Nephron (organoid): ENCODE measurements at regions not wholly inside any gene's neighbourhood (a gene's known extent, or its start where the extent isn't known, plus 50 kb on each side); places are given as distances from the start of the nearest gene placed in this dataset.

ENCODE experiments used
- H3K27ac Mint-ChIP-seq, 3 experiments: 2 replicates each; pipeline ENCODE4 v1.8.0; 2020; ENCODE audit warnings: mixed read lengths in 3 of 3, mild to moderate bottlenecking in 2 of 3, moderate library complexity in 1 of 3
- H3K27me3 Mint-ChIP-seq: 2 replicates; pipeline ENCODE4 v1.8.0; 2021; ENCODE audit warnings: low read depth, mild to moderate bottlenecking, moderate library complexity, mixed read lengths
- H3K36me3 Mint-ChIP-seq: 2 replicates; pipeline ENCODE4 v1.8.0; 2020; ENCODE audit warnings: low read depth, mixed read lengths
- H3K4me1 Mint-ChIP-seq: 2 replicates; pipeline ENCODE4 v1.8.0; 2020; ENCODE audit warnings: mixed read lengths
- H3K4me3 Mint-ChIP-seq, 3 experiments: 2 replicates each; pipeline ENCODE4 v1.8.0; 2020; ENCODE audit warnings: mild to moderate bottlenecking in 3 of 3, mixed read lengths in 3 of 3, moderate library complexity in 2 of 3
- H3K9me3 Mint-ChIP-seq: 2 replicates; pipeline ENCODE4 v1.8.0; 2020; ENCODE audit warnings: mixed read lengths
- CTCF ChIP-seq, 3 experiments: fragments of 200-600 bp; sonication (generic); IDR thresholded peaks; one replicate each; pipeline ENCODE4 v1.5.0; 2021; ENCODE audit warnings: antibody characterized with exemption in 3 of 3; ENCODE audit not compliant: unreplicated experiment in 3 of 3

DNA sequence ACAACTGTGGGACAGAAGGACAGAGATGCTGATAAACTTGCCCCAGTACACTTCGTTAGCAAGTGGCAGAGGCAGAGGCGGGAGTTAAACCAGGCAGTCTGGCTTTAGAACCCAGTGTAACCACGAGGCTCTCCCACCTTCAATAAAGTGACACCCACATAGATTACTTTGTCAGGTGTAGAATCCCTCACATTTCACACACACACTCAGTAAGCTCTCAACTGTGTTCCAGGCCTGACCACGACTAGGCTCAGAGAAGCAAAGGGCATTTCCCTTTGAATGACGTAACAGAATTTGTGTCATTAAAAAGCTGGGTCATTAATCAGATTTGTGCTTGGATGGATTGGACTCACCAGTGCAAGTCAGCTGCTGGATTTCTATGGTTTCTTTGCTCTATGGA is 118.3 kb upstream of the RCN1 start:
- H3K27ac Mint-ChIP-seq: no peak overlapping the region
- peaks cover 10% of the 10 kb centered on the region for H3K9me3 Mint-ChIP-seq
- H3K4me1 Mint-ChIP-seq: peaks cover 8% of the 10 kb centered on the region
- H3K27me3 Mint-ChIP-seq: peaks cover 32% of the 10 kb centered on the region
- no peak for TF ChIP-seq CTCF (IDR thresholded peaks at IDR 0.05; ENCODE audit: unreplicated experiment in 3 of 3)
- H3K36me3 Mint-ChIP-seq: no peaks in the 10 kb centered on the region
- H3K4me3 Mint-ChIP-seq: no peak overlapping the region

DNA sequence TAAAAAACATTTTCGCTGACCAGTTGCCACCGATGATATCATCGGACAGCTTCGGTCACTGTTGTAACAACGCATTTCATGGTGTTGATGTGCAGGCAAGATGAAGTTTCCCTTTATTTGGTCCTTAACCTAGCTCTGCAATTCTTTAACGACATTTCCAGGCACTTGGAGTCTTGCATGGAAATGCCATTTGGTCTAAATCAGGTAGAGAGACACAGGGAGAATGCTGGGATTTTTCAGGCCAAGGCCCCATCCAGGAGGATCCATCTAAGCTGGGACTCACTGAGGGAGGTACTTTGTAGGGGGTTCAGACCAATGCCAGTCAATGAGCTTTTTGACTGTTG is 121.5 kb upstream of the RCN1 start:
- H3K4me3 Mint-ChIP-seq: no peak overlapping the region
- peaks cover 8% of the 10 kb centered on the region for H3K4me1 Mint-ChIP-seq

GRCh38 chr11:31968461-31969358 is 122.2 kb upstream of the RCN1 start:
- H3K27me3 Mint-ChIP-seq: peaks cover 19% of the 10 kb centered on the region
- H3K9me3 Mint-ChIP-seq: peaks cover 8% of the 10 kb centered on the region
- H3K27ac Mint-ChIP-seq: no peak overlapping the region
- no peaks in the 10 kb centered on the region for H3K36me3 Mint-ChIP-seq
- H3K4me1 Mint-ChIP-seq: peaks cover 8% of the 10 kb centered on the region
- H3K4me3 Mint-ChIP-seq: no peak overlapping the region
- TF ChIP-seq CTCF (IDR thresholded peaks at IDR 0.05; ENCODE audit: unreplicated experiment in 3 of 3): no peak

More for the DNA sequence above, 121.5 kb upstream of the RCN1 start:
- TF ChIP-seq CTCF (IDR thresholded peaks at IDR 0.05; ENCODE audit: unreplicated experiment in 3 of 3): no peak
- Mint-ChIP-seq H3K9me3 (peaks cover 10% of the 10 kb centered on the region), H3K36me3 (no peaks in the 10 kb centered on the region), H3K27me3 (peaks cover 21% of the 10 kb centered on the region), H3K27ac (no peak overlapping the region)

DNA sequence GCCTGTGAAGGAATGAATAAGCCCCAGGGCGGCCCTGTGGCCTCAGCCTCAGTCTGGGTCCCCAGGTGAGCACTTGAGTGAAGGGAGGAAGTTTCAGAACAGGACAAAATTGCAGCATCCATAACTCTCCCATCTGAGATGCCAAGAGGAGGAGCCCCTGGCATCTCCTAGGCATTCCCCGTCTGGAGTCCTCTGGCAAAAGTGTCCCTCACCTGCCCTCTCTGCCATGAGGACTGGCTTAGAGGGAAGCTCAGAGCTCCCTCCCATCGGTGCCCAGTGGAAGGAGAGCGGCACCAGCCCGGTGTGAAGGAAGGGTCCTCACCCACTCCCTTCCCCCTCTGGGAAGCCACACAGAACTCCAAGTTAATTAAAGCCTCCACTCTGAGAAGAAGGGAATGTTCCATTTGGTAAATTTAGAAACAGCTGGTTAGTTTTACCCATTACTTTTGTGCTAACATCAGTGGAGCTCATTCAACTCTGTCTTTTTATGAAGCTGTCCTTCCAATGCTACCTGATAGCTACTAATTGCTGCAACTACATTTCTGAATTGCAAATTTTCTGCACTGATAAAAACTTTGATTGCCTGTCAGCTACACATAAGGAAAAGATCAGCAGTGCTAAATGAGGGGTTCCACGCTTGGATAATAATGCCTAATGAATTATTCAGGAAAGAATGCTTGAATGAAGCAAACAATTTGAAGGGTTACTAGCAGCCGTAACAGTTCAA is 123.3 kb upstream of the RCN1 start:
- H3K27me3 Mint-ChIP-seq: peaks cover 14% of the 10 kb centered on the region
- no peaks in the 10 kb centered on the region for H3K36me3 Mint-ChIP-seq
- H3K27ac Mint-ChIP-seq: no peak overlapping the region
- H3K4me1 Mint-ChIP-seq: peaks cover 8% of the 10 kb centered on the region
- TF ChIP-seq CTCF (IDR thresholded peaks at IDR 0.05; ENCODE audit: unreplicated experiment in 3 of 3): no peak
- no peak overlapping the region for H3K4me3 Mint-ChIP-seq
- peaks cover 8% of the 10 kb centered on the region for H3K9me3 Mint-ChIP-seq

DNA sequence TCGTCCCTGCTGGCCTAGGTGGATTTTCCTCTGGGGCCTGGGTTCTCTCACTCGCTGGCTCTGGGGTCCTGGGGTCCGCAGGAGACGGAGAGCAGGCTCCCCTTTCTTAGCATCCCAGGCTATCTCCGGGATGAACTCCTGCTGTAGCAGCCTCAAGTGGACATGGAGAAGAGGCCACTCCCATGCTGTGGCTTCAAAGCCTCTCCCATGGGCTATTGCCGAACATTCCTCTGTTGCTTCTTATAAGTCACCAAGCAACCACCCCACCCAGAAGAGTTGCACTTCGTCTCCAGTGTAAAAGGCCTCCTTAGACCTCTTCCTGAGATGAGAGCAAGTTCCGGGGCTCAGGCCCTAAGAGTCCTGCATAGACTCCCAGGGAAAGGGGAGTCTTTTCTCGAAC is 124.0 kb upstream of the RCN1 start:
- Mint-ChIP-seq H3K27ac (no peak overlapping the region), H3K4me1 (peaks cover 8% of the 10 kb centered on the region), H3K36me3 (no peaks in the 10 kb centered on the region), H3K4me3 (no peak overlapping the region), H3K27me3 (peaks cover 8% of the 10 kb centered on the region), H3K9me3 (peaks cover 5% of the 10 kb centered on the region)
- no peak for TF ChIP-seq CTCF (IDR thresholded peaks at IDR 0.05; ENCODE audit: unreplicated experiment in 3 of 3)
